KOPT-K1 (cell line): ENCODE measurements at regions not wholly inside any gene's neighbourhood (a gene's known extent, or its start where the extent isn't known, plus 50 kb on each side); places are given as distances from the start of the nearest gene placed in this dataset.

Experiments
- H3K27ac ChIP-seq: fragments of 200-600 bp; sonication (generic); 2 replicates; pipeline ENCODE4 v1.5.1; 2016; ENCODE audit warnings: antibody characterized with exemption, mild to moderate bottlenecking, low read depth, low read length; ENCODE audit not compliant: poor library complexity, severe bottlenecking
- H3K36me3 ChIP-seq: fragments of 200-600 bp; sonication (generic); 2 replicates; pipeline ENCODE4 v1.5.1; 2017; ENCODE audit warnings: antibody characterized with exemption, mild to moderate bottlenecking, low read length, moderate library complexity; ENCODE audit not compliant: insufficient read depth
- H3K9me3 ChIP-seq: fragments of 200-600 bp; sonication (generic); 2 replicates; pipeline ENCODE4 v1.5.1; 2017; ENCODE audit warnings: antibody characterized with exemption, low read length, mild to moderate bottlenecking; ENCODE audit not compliant: insufficient read depth, poor library complexity, severe bottlenecking

- H3K9me3 ChIP-seq: no peaks in the 10 kb centered on the region
- H3K36me3 ChIP-seq: no peaks in the 10 kb centered on the region
- no peak overlapping the region for H3K27ac ChIP-seq
Observed at GRCh38 chr4:123913598-123913997, 517.0 kb downstream of the SPRY1 start.

GRCh38 chr4:123916821-123917220 is 520.2 kb downstream of the SPRY1 start:
- no peak overlapping the region for H3K27ac ChIP-seq
- H3K36me3 ChIP-seq: no peaks in the 10 kb centered on the region
- H3K9me3 ChIP-seq: no peaks in the 10 kb centered on the region

- Histone ChIP-seq H3K9me3 (no peaks in the 10 kb centered on the region), H3K36me3 (no peaks in the 10 kb centered on the region), H3K27ac (no peak overlapping the region)
Observed at GRCh38 chr4:123919576-123920098, 523.0 kb downstream of the SPRY1 start.

GRCh38 chr4:123921339-123921738 is 524.7 kb downstream of the SPRY1 start:
- no peaks in the 10 kb centered on the region for H3K9me3 ChIP-seq
- no peak overlapping the region for H3K27ac ChIP-seq
- no peaks in the 10 kb centered on the region for H3K36me3 ChIP-seq

GRCh38 chr4:123922847-123923246 is 526.3 kb downstream of the SPRY1 start:
- Histone ChIP-seq H3K27ac (no peak overlapping the region), H3K36me3 (no peaks in the 10 kb centered on the region), H3K9me3 (no peaks in the 10 kb centered on the region)

GRCh38 chr4:123924536-123924935 is 527.9 kb downstream of the SPRY1 start:
- Histone ChIP-seq H3K9me3 (no peaks in the 10 kb centered on the region), H3K36me3 (no peaks in the 10 kb centered on the region)

GRCh38 chr4:123929565-123929964 is 533.0 kb downstream of the SPRY1 start:
- Histone ChIP-seq H3K9me3 (no peaks in the 10 kb centered on the region), H3K36me3 (no peaks in the 10 kb centered on the region), H3K27ac (no peak overlapping the region)

More at GRCh38 chr4:123924536-123924935, 527.9 kb downstream of the SPRY1 start:
- H3K27ac ChIP-seq: no peak overlapping the region

- Histone ChIP-seq H3K36me3 (no peaks in the 10 kb centered on the region), H3K9me3 (no peaks in the 10 kb centered on the region), H3K27ac (no peak overlapping the region)
Observed at GRCh38 chr4:123930996-123931395, 534.4 kb downstream of the SPRY1 start.

GRCh38 chr4:123934096-123934495 is 537.5 kb downstream of the SPRY1 start:
- H3K36me3 ChIP-seq: no peaks in the 10 kb centered on the region
- H3K27ac ChIP-seq: no peak overlapping the region
- no peaks in the 10 kb centered on the region for H3K9me3 ChIP-seq

- H3K9me3 ChIP-seq: no peaks in the 10 kb centered on the region
- no peak overlapping the region for H3K27ac ChIP-seq
- H3K36me3 ChIP-seq: no peaks in the 10 kb centered on the region
Observed at GRCh38 chr4:123936621-123937043, 540.0 kb downstream of the SPRY1 start.

- Histone ChIP-seq H3K9me3 (no peaks in the 10 kb centered on the region), H3K27ac (no peak overlapping the region), H3K36me3 (no peaks in the 10 kb centered on the region)
Observed at GRCh38 chr4:123937581-123937980, 541.0 kb downstream of the SPRY1 start.

GRCh38 chr4:123939621-123940020 is 543.0 kb downstream of the SPRY1 start:
- no peaks in the 10 kb centered on the region for H3K9me3 ChIP-seq
- no peaks in the 10 kb centered on the region for H3K36me3 ChIP-seq
- H3K27ac ChIP-seq: no peak overlapping the region

GRCh38 chr4:123940604-123941003 is 544.0 kb downstream of the SPRY1 start:
- Histone ChIP-seq H3K27ac (no peak overlapping the region), H3K36me3 (no peaks in the 10 kb centered on the region), H3K9me3 (no peaks in the 10 kb centered on the region)

- Histone ChIP-seq H3K9me3 (no peaks in the 10 kb centered on the region), H3K27ac (no peak overlapping the region), H3K36me3 (no peaks in the 10 kb centered on the region)
Observed at GRCh38 chr4:123941306-123941705, 544.7 kb downstream of the SPRY1 start.

- Histone ChIP-seq H3K9me3 (no peaks in the 10 kb centered on the region), H3K27ac (no peak overlapping the region), H3K36me3 (no peaks in the 10 kb centered on the region)
Observed at GRCh38 chr4:123943976-123944375, 547.4 kb downstream of the SPRY1 start.

GRCh38 chr4:123945301-123945700 is 548.7 kb downstream of the SPRY1 start:
- H3K36me3 ChIP-seq: no peaks in the 10 kb centered on the region
- H3K9me3 ChIP-seq: no peaks in the 10 kb centered on the region
- H3K27ac ChIP-seq: no peak overlapping the region
